ENCODE measurements at regions not wholly inside any gene's neighbourhood (a gene's known extent, or its start where the extent isn't known, plus 50 kb on each side); places are given as distances from the start of the nearest gene placed in this dataset.
"Not testable (repeated sequence)": the region's sequence is repeated elsewhere in the genome, so short reads cannot be mapped to it uniquely, and the experiment has no call there.

GRCh38 chr11:89613911-89614310 lies 96.2 kb upstream of the TRIM77 start:
- H3K4me1 ChIP-seq (ENCODE audit: control insufficient read depth in 1 of 2, insufficient read depth in 2 of 2, low read length in 2 of 2) = no peaks in the 10 kb centered on the region
- H3K27ac ChIP-seq (ENCODE audit: low read depth, low read length) = no peak overlapping the region
- RAD21 ChIA-PET (ENCODE audit: low non-redundant PET in 1 of 2, low total read pairs in 2 of 2, uncharacterized antibody in 2 of 2, unreplicated experiment in 2 of 2) = no interaction called here
- no peaks in the 10 kb centered on the region for H3K36me3 ChIP-seq (ENCODE audit: control insufficient read depth in 1 of 2, insufficient read depth in 2 of 2, low read length in 2 of 2)
- DNase-seq (ENCODE audit: low read depth, low spot score) (no peak), ATAC-seq (no peak)
- CTCF ChIA-PET = no interaction called here
- H3K4me2 ChIP-seq (ENCODE audit: low read length) = no peak overlapping the region
- intact Hi-C loops (cut with micrococcal nuclease) = loop anchor here (5.0 to 10.0 kb wide), 4 partner anchors 119 to 1059 kb away; partner anchors contain the start of gene NOX4
- H3K9me2 ChIP-seq (ENCODE audit: insufficient read depth) = no peaks in the 10 kb centered on the region
- no peaks in the 10 kb centered on the region for H4K20me1 ChIP-seq (ENCODE audit: insufficient read depth)
- BruUV-seq (replicated peaks) = no TSS peak
- H3K79me2 ChIP-seq (ENCODE audit: insufficient read depth, low read length) = no peaks in the 10 kb centered on the region
- H3K4me3 ChIP-seq (replicated peaks in 1 of 2; ENCODE audit: low read depth in 1 of 2, low read length in 2 of 2) = no peak overlapping the region
- POLR2A ChIA-PET = no interaction called here
- no peak for TF ChIP-seq FOSL1 (IDR thresholded peaks at IDR 0.05; ENCODE audit: low read depth)
- TF ChIP-seq ELF1 (IDR thresholded peaks at IDR 0.05; ENCODE audit: borderline replicate concordance, low read depth) = no peak
- H3K27me3 ChIP-seq (ENCODE audit: insufficient read depth, low read length) = no peaks in the 10 kb centered on the region
- H3K9ac ChIP-seq (ENCODE audit: low read length) = no peak overlapping the region
- H2AFZ ChIP-seq (ENCODE audit: low read depth, low read length, poor library complexity, severe bottlenecking) = no peak overlapping the region
- H3K9me3 ChIP-seq (ENCODE audit: control insufficient read depth in 1 of 2, insufficient read depth in 1 of 2, low read depth in 1 of 2, low read length in 2 of 2) = no peaks in the 10 kb centered on the region

- CTCF ChIA-PET; RAD21 ChIA-PET (ENCODE audit: low non-redundant PET in 1 of 2, low total read pairs in 2 of 2, uncharacterized antibody in 2 of 2, unreplicated experiment in 2 of 2); H3K9me2 ChIP-seq (ENCODE audit: insufficient read depth); H4K20me1 ChIP-seq (ENCODE audit: insufficient read depth); H3K9ac ChIP-seq (ENCODE audit: low read length); H3K4me1 ChIP-seq (ENCODE audit: control insufficient read depth in 1 of 2, insufficient read depth in 2 of 2, low read length in 2 of 2); H3K4me2 ChIP-seq (ENCODE audit: low read length); H3K36me3 ChIP-seq (ENCODE audit: control insufficient read depth in 1 of 2, insufficient read depth in 2 of 2, low read length in 2 of 2); DNase-seq (ENCODE audit: low read depth, low spot score); POLR2A ChIA-PET; H2AFZ ChIP-seq (ENCODE audit: low read depth, low read length, poor library complexity, severe bottlenecking); H3K79me2 ChIP-seq (ENCODE audit: insufficient read depth, low read length); BruUV-seq (replicated peaks); ATAC-seq; H3K4me3 ChIP-seq (replicated peaks in 1 of 2; ENCODE audit: low read depth in 1 of 2, low read length in 2 of 2); H3K27ac ChIP-seq (ENCODE audit: low read depth, low read length); H3K9me3 ChIP-seq (ENCODE audit: control insufficient read depth in 1 of 2, insufficient read depth in 1 of 2, low read depth in 1 of 2, low read length in 2 of 2); H3K27me3 ChIP-seq (ENCODE audit: insufficient read depth, low read length): not testable (repeated sequence)
- intact Hi-C loops (cut with micrococcal nuclease) = loop anchor here (5.0 to 10.0 kb wide), 4 partner anchors 120 to 1060 kb away; partner anchors contain the start of gene NOX4
Observed at GRCh38 chr11:89614428-89614827, 95.7 kb upstream of the TRIM77 start.

- intact Hi-C loops (cut with micrococcal nuclease) = loop anchor here (10.0 kb wide), 3 partner anchors 121 to 1061 kb away; partner anchors contain the start of gene NOX4
- H3K36me3 ChIP-seq (ENCODE audit: control insufficient read depth in 1 of 2, insufficient read depth in 2 of 2, low read length in 2 of 2); CTCF ChIA-PET; H3K4me1 ChIP-seq (ENCODE audit: control insufficient read depth in 1 of 2, insufficient read depth in 2 of 2, low read length in 2 of 2); H3K9me2 ChIP-seq (ENCODE audit: insufficient read depth); H3K4me2 ChIP-seq (ENCODE audit: low read length); H4K20me1 ChIP-seq (ENCODE audit: insufficient read depth); BruUV-seq (replicated peaks); H3K9ac ChIP-seq (ENCODE audit: low read length); H3K79me2 ChIP-seq (ENCODE audit: insufficient read depth, low read length); H3K9me3 ChIP-seq (ENCODE audit: control insufficient read depth in 1 of 2, insufficient read depth in 1 of 2, low read depth in 1 of 2, low read length in 2 of 2); H2AFZ ChIP-seq (ENCODE audit: low read depth, low read length, poor library complexity, severe bottlenecking); DNase-seq (ENCODE audit: low read depth, low spot score); RAD21 ChIA-PET (ENCODE audit: low non-redundant PET in 1 of 2, low total read pairs in 2 of 2, uncharacterized antibody in 2 of 2, unreplicated experiment in 2 of 2); ATAC-seq; H3K27me3 ChIP-seq (ENCODE audit: insufficient read depth, low read length); POLR2A ChIA-PET; H3K4me3 ChIP-seq (replicated peaks in 1 of 2; ENCODE audit: low read depth in 1 of 2, low read length in 2 of 2); H3K27ac ChIP-seq (ENCODE audit: low read depth, low read length): not testable (repeated sequence)
Observed at GRCh38 chr11:89615642-89616041, 94.5 kb upstream of the TRIM77 start.

GRCh38 chr11:89616161-89616560 lies 93.9 kb upstream of the TRIM77 start:
- POLR2A ChIA-PET; H3K9ac ChIP-seq (ENCODE audit: low read length); H3K27me3 ChIP-seq (ENCODE audit: insufficient read depth, low read length); H3K36me3 ChIP-seq (ENCODE audit: control insufficient read depth in 1 of 2, insufficient read depth in 2 of 2, low read length in 2 of 2); DNase-seq (ENCODE audit: low read depth, low spot score); H4K20me1 ChIP-seq (ENCODE audit: insufficient read depth); ATAC-seq; H3K9me3 ChIP-seq (ENCODE audit: control insufficient read depth in 1 of 2, insufficient read depth in 1 of 2, low read depth in 1 of 2, low read length in 2 of 2); H3K4me3 ChIP-seq (replicated peaks in 1 of 2; ENCODE audit: low read depth in 1 of 2, low read length in 2 of 2); H3K4me1 ChIP-seq (ENCODE audit: control insufficient read depth in 1 of 2, insufficient read depth in 2 of 2, low read length in 2 of 2); H3K27ac ChIP-seq (ENCODE audit: low read depth, low read length); H3K4me2 ChIP-seq (ENCODE audit: low read length); H2AFZ ChIP-seq (ENCODE audit: low read depth, low read length, poor library complexity, severe bottlenecking); H3K79me2 ChIP-seq (ENCODE audit: insufficient read depth, low read length); BruUV-seq (replicated peaks); H3K9me2 ChIP-seq (ENCODE audit: insufficient read depth); CTCF ChIA-PET; RAD21 ChIA-PET (ENCODE audit: low non-redundant PET in 1 of 2, low total read pairs in 2 of 2, uncharacterized antibody in 2 of 2, unreplicated experiment in 2 of 2): not testable (repeated sequence)
- intact Hi-C loops (cut with micrococcal nuclease) = loop anchor here (10.0 kb wide), 3 partner anchors 121 to 1061 kb away; partner anchors contain the start of gene NOX4
